ENCODE measurements at regions not wholly inside any gene's neighbourhood (a gene's known extent, or its start where the extent isn't known, plus 50 kb on each side); places are given as distances from the start of the nearest gene placed in this dataset.

- H3K4me3 ChIP-seq (replicated peaks; ENCODE audit: low read depth, low read length): no peak overlapping the region
- no peak for DNase-seq (ENCODE audit: extremely low read depth, low read depth)
- no peak for TF ChIP-seq CTCF (IDR thresholded peaks at IDR 0.05; ENCODE audit: low read depth, low read length, missing control alignments)
These were observed 125.2 kb upstream of the DSCAM start for GRCh38 chr21:40972151-40972550.

GRCh38 chr21:40976198-40977109 is 129.5 kb upstream of the DSCAM start:
- no peak for TF ChIP-seq CTCF (IDR thresholded peaks at IDR 0.05; ENCODE audit: low read depth, low read length, missing control alignments)
- no peak for DNase-seq (ENCODE audit: extremely low read depth, low read depth)
- H3K4me3 ChIP-seq (replicated peaks; ENCODE audit: low read depth, low read length): no peak overlapping the region

GRCh38 chr21:40985370-40985769 is 138.4 kb upstream of the DSCAM start:
- H3K4me3 ChIP-seq (replicated peaks; ENCODE audit: low read depth, low read length): no peak overlapping the region
- DNase-seq (ENCODE audit: extremely low read depth, low read depth): no peak
- TF ChIP-seq CTCF (IDR thresholded peaks at IDR 0.05; ENCODE audit: low read depth, low read length, missing control alignments): no peak

GRCh38 chr21:40990366-40990765 is 143.4 kb upstream of the DSCAM start:
- DNase-seq (ENCODE audit: extremely low read depth, low read depth): no peak
- H3K4me3 ChIP-seq (replicated peaks; ENCODE audit: low read depth, low read length): no peak overlapping the region
- no peak for TF ChIP-seq CTCF (IDR thresholded peaks at IDR 0.05; ENCODE audit: low read depth, low read length, missing control alignments)

GRCh38 chr21:40997831-40998230 is 150.9 kb upstream of the DSCAM start:
- no peak overlapping the region for H3K4me3 ChIP-seq (replicated peaks; ENCODE audit: low read depth, low read length)
- no peak for DNase-seq (ENCODE audit: extremely low read depth, low read depth)
- TF ChIP-seq CTCF (IDR thresholded peaks at IDR 0.05; ENCODE audit: low read depth, low read length, missing control alignments): no peak

- no peak overlapping the region for H3K4me3 ChIP-seq (replicated peaks; ENCODE audit: low read depth, low read length)
- no peak for TF ChIP-seq CTCF (IDR thresholded peaks at IDR 0.05; ENCODE audit: low read depth, low read length, missing control alignments)
- no peak for DNase-seq (ENCODE audit: extremely low read depth, low read depth)
These were observed 153.9 kb upstream of the DSCAM start for GRCh38 chr21:41000838-41001237.
